Hematopoietic multipotent progenitor cell treated with erythropoietin and hydrocortisone succinate and interleukin-3 and kit ligand, for 4 days (in vitro differentiated cells): ENCODE measurements at regions not wholly inside any gene's neighbourhood (a gene's known extent, or its start where the extent isn't known, plus 50 kb on each side); places are given as distances from the start of the nearest gene placed in this dataset.
"Not testable (repeated sequence)": the region's sequence is repeated elsewhere in the genome, so short reads cannot be mapped to it uniquely, and the experiment has no call there.

ENCODE experiments used
- DNase-seq: peaks from one replicate; pipeline ENCODE4 v3.0.0-alpha.2; 2015

- no peak for DNase-seq
Measured at GRCh38 chr2:221914334-221914880, 342.3 kb upstream of the EPHA4 start.

DNA sequence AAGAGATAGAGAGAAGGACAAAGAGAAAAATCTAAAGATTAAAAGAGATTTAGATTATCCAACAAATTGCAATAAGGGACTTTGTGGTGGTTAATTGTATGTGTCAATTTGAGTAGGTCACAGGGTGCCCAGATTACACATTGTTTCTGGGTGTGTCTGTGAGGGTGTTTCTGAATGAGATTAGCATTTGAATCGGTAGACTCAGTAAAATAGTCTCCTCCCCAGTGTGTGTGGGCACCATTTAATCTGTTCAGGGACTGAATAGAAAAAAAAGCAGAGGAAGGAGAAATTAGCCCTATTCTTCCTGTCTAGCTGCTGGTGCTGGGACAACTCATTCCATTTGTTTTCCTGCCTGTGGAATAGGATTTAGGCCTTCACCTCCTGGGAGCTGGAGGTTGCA, 339.8 kb upstream of the EPHA4 start:
- no peak for DNase-seq

- DNase-seq, result no peak
Measured at GRCh38 chr2:221911321-221911720, 339.2 kb upstream of the EPHA4 start.

DNA sequence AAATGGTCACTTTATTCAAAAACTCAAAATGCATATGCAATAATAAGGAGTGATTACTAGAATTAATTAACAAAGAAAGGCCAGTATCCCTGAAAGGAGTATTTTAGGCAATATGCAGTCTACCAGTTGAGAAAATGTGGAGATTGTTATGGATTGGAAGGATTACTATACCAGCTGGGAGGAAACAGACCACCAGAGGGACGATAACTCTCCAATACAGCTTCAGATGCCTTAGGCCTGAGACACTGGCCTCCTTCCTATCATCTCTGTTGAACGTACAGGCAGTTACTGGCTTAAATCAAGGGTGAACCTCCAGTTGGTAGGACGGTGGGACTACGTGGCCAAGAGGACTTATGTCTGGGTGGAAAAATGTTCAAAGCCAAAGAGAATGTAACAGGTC, 336.4 kb upstream of the EPHA4 start:
- DNase-seq, result no peak

GRCh38 chr2:221897718-221898117, 325.6 kb upstream of the EPHA4 start:
- DNase-seq, result no peak

GRCh38 chr2:221896505-221897151, 324.5 kb upstream of the EPHA4 start:
- no peak for DNase-seq

DNA sequence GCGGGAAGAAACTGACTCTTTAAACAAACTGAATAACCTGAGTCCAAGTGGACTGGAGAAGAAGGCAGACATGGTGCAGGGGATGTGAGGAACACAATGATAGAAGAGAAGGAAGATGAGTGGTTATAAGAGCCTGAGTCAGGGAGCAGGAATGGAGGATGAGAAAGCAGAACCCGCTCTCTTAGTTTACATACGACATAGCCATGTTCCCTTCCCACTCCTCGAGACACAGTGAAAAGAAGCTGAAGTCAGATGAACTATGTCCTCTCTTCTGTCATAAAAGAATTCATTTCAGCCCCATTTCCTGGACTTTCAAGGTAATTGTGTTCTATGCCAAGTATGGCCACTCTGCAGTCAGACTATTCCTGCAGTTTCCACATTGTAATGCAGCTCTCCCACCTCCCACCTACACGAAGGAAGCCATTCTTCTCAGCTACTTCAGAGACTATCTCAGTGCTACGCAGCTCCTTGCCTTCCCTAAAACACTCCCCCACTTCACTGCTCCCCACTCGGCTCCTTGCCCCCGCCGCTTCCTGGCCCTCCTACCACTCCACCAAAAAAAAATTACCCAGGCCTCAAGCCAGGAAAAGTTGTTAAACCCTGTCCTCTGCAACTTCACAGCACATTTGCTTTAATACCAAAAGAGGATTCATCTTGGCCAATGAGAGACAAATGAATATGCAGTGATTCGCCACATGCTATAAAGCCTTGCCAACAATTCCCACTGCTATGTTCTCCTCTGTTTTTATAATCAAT, 323.4 kb upstream of the EPHA4 start:
- no peak for DNase-seq

- no peak for DNase-seq
Measured at GRCh38 chr2:221893501-221893900, 321.4 kb upstream of the EPHA4 start.

DNA sequence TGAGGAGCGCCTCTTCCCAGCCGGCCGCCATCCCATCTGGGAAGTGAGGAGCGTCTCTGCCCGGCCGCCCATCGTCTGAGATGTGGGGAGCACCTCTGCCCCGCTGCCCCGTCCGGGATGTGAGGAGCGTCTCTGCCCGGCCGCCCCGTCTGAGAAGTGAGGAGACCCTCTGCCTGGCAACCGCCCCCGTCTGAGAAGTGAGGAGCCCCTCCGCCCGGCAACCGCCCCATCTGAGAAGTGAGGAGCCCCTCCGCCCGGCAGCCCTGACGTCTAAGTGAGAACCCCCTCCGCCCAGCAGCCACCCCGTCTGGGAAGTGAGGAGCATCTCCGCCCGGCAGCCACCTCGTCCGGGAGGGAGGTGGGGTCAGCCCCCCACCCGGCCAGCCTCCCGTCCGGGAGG, 319.9 kb upstream of the EPHA4 start:
- not testable (repeated sequence) for DNase-seq

DNA sequence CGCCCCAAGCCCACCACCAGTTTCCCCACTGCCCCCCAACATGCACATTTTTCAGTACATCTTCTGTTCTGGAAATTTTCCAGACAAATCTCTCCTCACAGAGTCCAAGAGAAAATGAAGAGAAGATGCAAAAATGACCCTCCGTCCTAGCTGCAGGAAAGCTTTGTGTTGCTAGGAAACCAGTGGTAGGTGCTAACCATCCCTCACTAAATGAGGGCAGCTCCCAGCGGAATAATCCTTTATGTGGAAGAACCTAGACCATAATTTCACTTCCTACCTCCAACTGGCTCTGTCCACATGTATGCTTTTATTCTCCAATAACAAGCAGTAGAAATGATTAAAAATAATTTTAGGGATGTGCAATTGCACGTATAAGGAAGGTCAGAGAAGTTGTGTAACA, 311.9 kb upstream of the EPHA4 start:
- DNase-seq, result no peak

GRCh38 chr2:221876016-221876415, 303.9 kb upstream of the EPHA4 start:
- no peak for DNase-seq

GRCh38 chr2:221874444-221874843, 302.3 kb upstream of the EPHA4 start:
- DNase-seq, result no peak

- no peak for DNase-seq
Measured at GRCh38 chr2:221857719-221858118, 285.6 kb upstream of the EPHA4 start.

GRCh38 chr2:221853297-221853696, 281.2 kb upstream of the EPHA4 start:
- DNase-seq, result no peak

GRCh38 chr2:221851531-221852045, 279.5 kb upstream of the EPHA4 start:
- DNase-seq, result no peak

DNA sequence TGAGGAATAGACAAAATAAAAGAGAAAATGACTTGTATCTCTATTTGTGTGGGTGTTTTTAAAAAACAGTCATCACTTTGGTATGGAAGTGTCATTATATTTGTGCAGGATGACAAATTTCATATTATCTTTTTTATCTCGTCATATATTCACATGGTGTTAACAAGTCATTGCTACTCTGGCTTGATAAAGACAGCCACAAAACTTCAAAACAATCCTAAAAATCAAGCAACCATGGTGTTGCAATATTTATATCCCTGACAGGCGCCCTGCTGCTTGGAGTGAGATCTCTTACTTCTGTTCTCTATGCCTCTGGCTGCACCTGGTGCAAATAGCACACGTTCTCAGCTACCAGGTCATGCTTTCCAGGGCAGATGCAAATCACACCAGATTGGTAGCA, 278.0 kb upstream of the EPHA4 start:
- no peak for DNase-seq

DNA sequence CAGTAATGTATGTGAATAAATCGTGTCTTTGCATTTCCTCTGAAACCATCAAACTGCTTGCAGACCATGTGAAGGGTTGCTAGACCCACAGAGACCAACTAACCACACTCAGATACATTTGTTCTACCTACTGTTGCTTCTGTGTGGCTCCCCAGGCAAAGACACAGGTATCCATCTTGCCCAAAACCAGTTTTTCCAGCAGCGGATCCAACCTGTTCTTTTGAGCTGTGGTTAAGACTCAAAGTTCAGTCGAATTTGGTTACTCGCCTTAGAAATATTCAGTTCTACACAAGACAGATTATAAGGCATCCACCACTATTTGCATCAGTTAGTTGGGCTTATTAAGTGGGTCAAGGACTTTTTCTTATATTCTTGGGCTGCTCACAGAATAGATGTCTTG, 276.2 kb upstream of the EPHA4 start:
- no peak for DNase-seq

GRCh38 chr2:221845021-221845365, 272.9 kb upstream of the EPHA4 start:
- no peak for DNase-seq

DNA sequence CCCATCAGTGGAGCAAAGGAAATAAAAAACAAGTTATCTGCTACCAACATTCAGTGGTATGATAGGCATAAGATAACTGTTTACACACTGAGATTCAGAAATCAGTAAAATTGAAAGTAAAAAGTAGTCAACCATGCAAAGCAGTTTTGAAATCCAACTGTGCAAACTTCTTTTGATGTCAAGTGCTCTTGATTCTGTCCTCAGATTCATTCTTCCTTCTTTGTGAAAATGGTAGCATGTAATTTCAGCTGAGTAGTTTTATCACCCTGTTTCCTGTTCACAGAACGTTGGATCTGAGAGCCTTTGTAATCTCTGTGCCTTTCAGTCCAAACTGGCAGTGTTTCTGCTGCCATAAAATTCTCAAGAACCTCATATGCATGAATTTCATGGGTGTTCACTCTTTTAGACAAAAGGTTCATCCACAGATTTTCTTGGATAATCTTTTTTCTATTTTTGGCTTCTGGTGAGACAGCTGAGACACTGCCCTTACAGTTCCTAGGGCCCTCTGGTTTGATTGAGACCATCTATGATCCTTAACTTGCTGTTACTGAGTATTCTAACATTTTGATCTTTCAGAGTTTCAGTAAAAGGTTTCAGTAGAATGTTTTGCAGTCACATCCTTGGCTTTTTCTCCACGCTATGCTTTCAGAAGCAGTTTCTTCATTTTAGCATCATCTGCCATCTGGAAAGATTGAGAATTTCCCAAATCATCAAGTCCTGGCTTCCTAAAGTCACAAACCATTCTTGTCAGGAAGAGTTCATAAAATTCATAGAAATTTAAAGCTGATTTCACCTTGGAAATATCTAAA, 272.3 kb upstream of the EPHA4 start:
- DNase-seq, result no peak

DNA sequence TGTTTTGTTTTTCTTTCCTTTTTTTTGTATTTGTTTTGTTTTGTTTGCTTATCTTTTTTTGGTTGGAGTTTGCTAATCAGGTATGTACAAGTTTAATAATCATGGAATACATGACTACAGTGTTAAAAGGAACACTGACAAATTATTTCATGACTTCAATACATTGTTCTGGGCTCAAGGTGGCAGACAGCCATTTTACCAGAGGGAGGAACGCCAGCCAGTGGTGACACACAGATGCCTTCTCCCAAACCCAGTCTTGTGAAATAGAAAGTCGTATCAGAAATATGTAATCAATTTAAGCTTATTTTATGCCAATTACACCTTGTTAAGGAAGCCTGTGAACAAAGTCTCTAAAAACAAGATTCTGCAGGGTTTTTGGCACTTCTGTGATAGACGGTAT, 264.0 kb upstream of the EPHA4 start:
- DNase-seq, result no peak

DNA sequence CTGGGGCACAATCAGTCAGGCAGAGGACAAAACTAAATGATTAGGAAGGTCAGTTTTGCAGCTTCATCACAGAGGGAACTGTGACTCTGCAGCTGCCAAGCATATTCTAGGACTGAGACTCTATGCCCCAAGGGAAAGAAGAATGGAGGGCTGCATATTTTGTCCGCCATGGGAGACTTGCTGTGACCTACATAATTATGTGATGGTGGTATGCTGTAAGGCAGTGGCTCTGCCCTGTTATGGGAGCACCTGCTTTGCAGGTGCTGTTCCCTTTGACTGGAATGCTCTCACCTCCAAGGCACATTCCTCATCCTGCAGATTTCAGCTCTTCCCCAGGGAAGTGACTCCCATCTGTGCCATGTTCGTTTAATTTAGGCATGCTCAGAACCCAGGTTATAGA, 261.9 kb upstream of the EPHA4 start:
- DNase-seq, result no peak

DNA sequence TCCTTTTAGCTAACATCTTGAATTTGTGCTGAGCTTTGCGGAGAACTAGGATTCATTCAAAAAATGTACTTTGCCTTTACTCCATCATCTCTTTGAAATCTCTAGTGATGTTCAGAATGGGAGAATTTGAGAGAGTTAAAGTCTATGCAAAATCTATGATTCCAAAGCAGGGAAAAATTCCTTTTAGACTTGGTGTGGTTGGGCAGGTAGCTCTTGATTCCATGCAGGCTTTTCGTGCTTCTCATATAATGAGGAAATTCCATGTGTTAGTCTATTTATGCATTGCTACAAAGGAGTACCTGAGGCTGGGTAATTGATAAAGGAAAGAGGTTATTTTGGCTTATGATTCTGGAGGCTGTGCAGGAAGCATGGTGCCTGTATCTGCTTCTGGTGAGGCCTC, 258.9 kb upstream of the EPHA4 start:
- DNase-seq, result no peak

GRCh38 chr2:221822416-221822815, 250.3 kb upstream of the EPHA4 start:
- no peak for DNase-seq
